ENCODE measurements at regions not wholly inside any gene's neighbourhood (a gene's known extent, or its start where the extent isn't known, plus 50 kb on each side); places are given as distances from the start of the nearest gene placed in this dataset.
"Not testable (repeated sequence)": the region's sequence is repeated elsewhere in the genome, so short reads cannot be mapped to it uniquely, and the experiment has no call there.

GRCh38 chr9:22840641-22841040, 394.0 kb downstream of the DMRTA1 start:
- H3K4me3 ChIP-seq (ENCODE audit: low read depth, low read length), result no peak overlapping the region
- H3K27me3 ChIP-seq (ENCODE audit: control insufficient read depth, insufficient read depth, low read length), result no peaks in the 10 kb centered on the region
- peaks cover 3% of the 10 kb centered on the region for H3K9me3 ChIP-seq (ENCODE audit: control insufficient read depth, insufficient read depth, low read length)
- no peaks in the 10 kb centered on the region for H3K4me1 ChIP-seq (ENCODE audit: control insufficient read depth, insufficient read depth, low read length)
- H3K36me3 ChIP-seq (ENCODE audit: control insufficient read depth, insufficient read depth, low read length), result no peaks in the 10 kb centered on the region
- no peak overlapping the region for H3K9ac ChIP-seq (ENCODE audit: low read depth, low read length)

GRCh38 chr9:22845243-22845642, 398.6 kb downstream of the DMRTA1 start:
- not testable (repeated sequence) for H3K36me3 ChIP-seq (ENCODE audit: control insufficient read depth, insufficient read depth, low read length); H3K27me3 ChIP-seq (ENCODE audit: control insufficient read depth, insufficient read depth, low read length); H3K9me3 ChIP-seq (ENCODE audit: control insufficient read depth, insufficient read depth, low read length); H3K4me3 ChIP-seq (ENCODE audit: low read depth, low read length); H3K9ac ChIP-seq (ENCODE audit: low read depth, low read length); H3K4me1 ChIP-seq (ENCODE audit: control insufficient read depth, insufficient read depth, low read length)

- Histone ChIP-seq H3K4me3 (ENCODE audit: low read depth, low read length) (no peak overlapping the region), H3K4me1 (ENCODE audit: control insufficient read depth, insufficient read depth, low read length) (peaks cover 3% of the 10 kb centered on the region), H3K27me3 (ENCODE audit: control insufficient read depth, insufficient read depth, low read length) (no peaks in the 10 kb centered on the region), H3K9ac (ENCODE audit: low read depth, low read length) (no peak overlapping the region), H3K9me3 (ENCODE audit: control insufficient read depth, insufficient read depth, low read length) (no peaks in the 10 kb centered on the region), H3K36me3 (ENCODE audit: control insufficient read depth, insufficient read depth, low read length) (no peaks in the 10 kb centered on the region)
Observed at GRCh38 chr9:22855980-22856379, 409.4 kb downstream of the DMRTA1 start.

GRCh38 chr9:22857316-22857715, 410.7 kb downstream of the DMRTA1 start:
- H3K4me1 ChIP-seq (ENCODE audit: control insufficient read depth, insufficient read depth, low read length), result peaks cover 3% of the 10 kb centered on the region
- H3K9me3 ChIP-seq (ENCODE audit: control insufficient read depth, insufficient read depth, low read length), result no peaks in the 10 kb centered on the region
- no peaks in the 10 kb centered on the region for H3K36me3 ChIP-seq (ENCODE audit: control insufficient read depth, insufficient read depth, low read length)
- no peaks in the 10 kb centered on the region for H3K27me3 ChIP-seq (ENCODE audit: control insufficient read depth, insufficient read depth, low read length)
- no peak overlapping the region for H3K4me3 ChIP-seq (ENCODE audit: low read depth, low read length)
- H3K9ac ChIP-seq (ENCODE audit: low read depth, low read length), result no peak overlapping the region

GRCh38 chr9:22863106-22863505, 416.5 kb downstream of the DMRTA1 start:
- no peaks in the 10 kb centered on the region for H3K27me3 ChIP-seq (ENCODE audit: control insufficient read depth, insufficient read depth, low read length)
- H3K9ac ChIP-seq (ENCODE audit: low read depth, low read length), result no peak overlapping the region
- H3K4me1 ChIP-seq (ENCODE audit: control insufficient read depth, insufficient read depth, low read length), result no peaks in the 10 kb centered on the region
- H3K9me3 ChIP-seq (ENCODE audit: control insufficient read depth, insufficient read depth, low read length), result no peaks in the 10 kb centered on the region
- H3K4me3 ChIP-seq (ENCODE audit: low read depth, low read length), result no peak overlapping the region
- H3K36me3 ChIP-seq (ENCODE audit: control insufficient read depth, insufficient read depth, low read length), result no peaks in the 10 kb centered on the region

- Histone ChIP-seq H3K9me3 (ENCODE audit: control insufficient read depth, insufficient read depth, low read length) (no peaks in the 10 kb centered on the region), H3K4me1 (ENCODE audit: control insufficient read depth, insufficient read depth, low read length) (no peaks in the 10 kb centered on the region), H3K36me3 (ENCODE audit: control insufficient read depth, insufficient read depth, low read length) (no peaks in the 10 kb centered on the region), H3K4me3 (ENCODE audit: low read depth, low read length) (no peak overlapping the region), H3K9ac (ENCODE audit: low read depth, low read length) (no peak overlapping the region), H3K27me3 (ENCODE audit: control insufficient read depth, insufficient read depth, low read length) (no peaks in the 10 kb centered on the region)
Observed at GRCh38 chr9:22863736-22864135, 417.1 kb downstream of the DMRTA1 start.

GRCh38 chr9:22893196-22893843, 446.7 kb downstream of the DMRTA1 start:
- Histone ChIP-seq H3K4me1 (ENCODE audit: control insufficient read depth, insufficient read depth, low read length) (no peaks in the 10 kb centered on the region), H3K27me3 (ENCODE audit: control insufficient read depth, insufficient read depth, low read length) (no peaks in the 10 kb centered on the region), H3K9me3 (ENCODE audit: control insufficient read depth, insufficient read depth, low read length) (no peaks in the 10 kb centered on the region), H3K4me3 (ENCODE audit: low read depth, low read length) (no peak overlapping the region), H3K36me3 (ENCODE audit: control insufficient read depth, insufficient read depth, low read length) (no peaks in the 10 kb centered on the region), H3K9ac (ENCODE audit: low read depth, low read length) (no peak overlapping the region)

- no peak overlapping the region for H3K4me3 ChIP-seq (ENCODE audit: low read depth, low read length)
- H3K36me3 ChIP-seq (ENCODE audit: control insufficient read depth, insufficient read depth, low read length), result no peaks in the 10 kb centered on the region
- H3K9ac ChIP-seq (ENCODE audit: low read depth, low read length), result no peak overlapping the region
- H3K9me3 ChIP-seq (ENCODE audit: control insufficient read depth, insufficient read depth, low read length), result no peaks in the 10 kb centered on the region
- H3K4me1 ChIP-seq (ENCODE audit: control insufficient read depth, insufficient read depth, low read length), result no peaks in the 10 kb centered on the region
- H3K27me3 ChIP-seq (ENCODE audit: control insufficient read depth, insufficient read depth, low read length), result no peaks in the 10 kb centered on the region
Observed at GRCh38 chr9:22898591-22898990, 452.0 kb downstream of the DMRTA1 start.

GRCh38 chr9:22911632-22912031, 465.0 kb downstream of the DMRTA1 start:
- Histone ChIP-seq H3K4me1 (ENCODE audit: control insufficient read depth, insufficient read depth, low read length) (peaks cover 14% of the 10 kb centered on the region), H3K27me3 (ENCODE audit: control insufficient read depth, insufficient read depth, low read length) (no peaks in the 10 kb centered on the region), H3K4me3 (ENCODE audit: low read depth, low read length) (no peak overlapping the region), H3K36me3 (ENCODE audit: control insufficient read depth, insufficient read depth, low read length) (no peaks in the 10 kb centered on the region), H3K9ac (ENCODE audit: low read depth, low read length) (no peak overlapping the region), H3K9me3 (ENCODE audit: control insufficient read depth, insufficient read depth, low read length) (no peaks in the 10 kb centered on the region)

GRCh38 chr9:22913026-22913425, 466.4 kb downstream of the DMRTA1 start:
- no peaks in the 10 kb centered on the region for H3K27me3 ChIP-seq (ENCODE audit: control insufficient read depth, insufficient read depth, low read length)
- no peaks in the 10 kb centered on the region for H3K36me3 ChIP-seq (ENCODE audit: control insufficient read depth, insufficient read depth, low read length)
- no peak overlapping the region for H3K4me3 ChIP-seq (ENCODE audit: low read depth, low read length)
- H3K4me1 ChIP-seq (ENCODE audit: control insufficient read depth, insufficient read depth, low read length), result peaks cover 14% of the 10 kb centered on the region
- H3K9me3 ChIP-seq (ENCODE audit: control insufficient read depth, insufficient read depth, low read length), result no peaks in the 10 kb centered on the region
- no peak overlapping the region for H3K9ac ChIP-seq (ENCODE audit: low read depth, low read length)

- Histone ChIP-seq H3K36me3 (ENCODE audit: control insufficient read depth, insufficient read depth, low read length) (no peaks in the 10 kb centered on the region), H3K9me3 (ENCODE audit: control insufficient read depth, insufficient read depth, low read length) (no peaks in the 10 kb centered on the region), H3K27me3 (ENCODE audit: control insufficient read depth, insufficient read depth, low read length) (no peaks in the 10 kb centered on the region), H3K9ac (ENCODE audit: low read depth, low read length) (no peak overlapping the region), H3K4me1 (ENCODE audit: control insufficient read depth, insufficient read depth, low read length) (peaks cover 14% of the 10 kb centered on the region), H3K4me3 (ENCODE audit: low read depth, low read length) (no peak overlapping the region)
Observed at GRCh38 chr9:22913518-22913917, 466.9 kb downstream of the DMRTA1 start.

GRCh38 chr9:22916148-22916547, 469.5 kb downstream of the DMRTA1 start:
- H3K4me1 ChIP-seq (ENCODE audit: control insufficient read depth, insufficient read depth, low read length), result peaks cover 9% of the 10 kb centered on the region
- no peaks in the 10 kb centered on the region for H3K9me3 ChIP-seq (ENCODE audit: control insufficient read depth, insufficient read depth, low read length)
- no peak overlapping the region for H3K4me3 ChIP-seq (ENCODE audit: low read depth, low read length)
- no peaks in the 10 kb centered on the region for H3K27me3 ChIP-seq (ENCODE audit: control insufficient read depth, insufficient read depth, low read length)
- no peak overlapping the region for H3K9ac ChIP-seq (ENCODE audit: low read depth, low read length)
- no peaks in the 10 kb centered on the region for H3K36me3 ChIP-seq (ENCODE audit: control insufficient read depth, insufficient read depth, low read length)
